COLO668 (cell line): ENCODE measurements at regions not wholly inside any gene's neighbourhood (a gene's known extent, or its start where the extent isn't known, plus 50 kb on each side); places are given as distances from the start of the nearest gene placed in this dataset.

Experiments used
- DNase-seq: peaks from one replicate; lab custom pipeline; 2025; ENCODE audit not compliant: unreplicated experiment; lab: John Stamatoyannopoulos, UW

- no peak for DNase-seq
Measured at GRCh38 chr11:121696931-121697670, 244.3 kb upstream of the SORL1-AS1 start.

- no peak for DNase-seq
Measured at GRCh38 chr11:121696177-121696871, 243.6 kb upstream of the SORL1-AS1 start.

GRCh38 chr11:121692236-121692635, 239.5 kb upstream of the SORL1-AS1 start:
- no peak for DNase-seq

GRCh38 chr11:121688860-121689614, 236.3 kb upstream of the SORL1-AS1 start:
- no peak for DNase-seq

- DNase-seq: no peak
Measured at GRCh38 chr11:121688055-121688491, 235.3 kb upstream of the SORL1-AS1 start.

GRCh38 chr11:121683791-121684190, 231.0 kb upstream of the SORL1-AS1 start:
- no peak for DNase-seq
